Hepatocyte (in vitro differentiated cells): ENCODE measurements at regions not wholly inside any gene's neighbourhood (a gene's known extent, or its start where the extent isn't known, plus 50 kb on each side); places are given as distances from the start of the nearest gene placed in this dataset.

Source experiments
- EZH2 ChIP-seq: fragments of 200-600 bp; sonication (generic); IDR thresholded peaks from 2 replicates; pipeline ENCODE4 v1.6.1; 2016; ENCODE audit warnings: antibody characterized with exemption, mild to moderate bottlenecking, borderline replicate concordance
- TF ChIP-seq, protein P1 (sequence below): fragments of 200-600 bp; sonication (generic); IDR thresholded peaks from 2 replicates; pipeline ENCODE4 v1.5.1; 2016; ENCODE audit warnings: antibody characterized with exemption, mild to moderate bottlenecking; ENCODE audit not compliant: poor library complexity

DNA sequence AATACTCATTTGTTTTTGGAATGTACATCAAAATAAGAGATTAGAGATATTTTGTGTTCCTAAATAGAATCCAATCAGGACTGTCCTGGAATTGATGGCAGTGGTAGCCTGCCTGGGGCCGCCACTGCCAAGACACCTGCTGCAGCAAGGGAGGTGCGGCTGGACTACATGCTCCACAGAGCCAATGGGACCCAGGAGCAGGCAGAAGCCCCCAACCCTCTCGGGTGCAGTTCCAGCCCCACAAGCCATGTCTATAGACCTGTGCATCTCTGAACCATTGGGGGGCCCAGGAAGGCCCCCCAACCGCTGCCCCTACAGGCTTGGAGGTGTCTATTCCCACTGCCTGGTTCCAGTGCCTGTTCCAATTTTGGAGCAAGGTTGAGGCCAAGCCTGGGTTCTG is 1524.3 kb downstream of the PCDH18 start:
- TF ChIP-seq, protein P1, sequence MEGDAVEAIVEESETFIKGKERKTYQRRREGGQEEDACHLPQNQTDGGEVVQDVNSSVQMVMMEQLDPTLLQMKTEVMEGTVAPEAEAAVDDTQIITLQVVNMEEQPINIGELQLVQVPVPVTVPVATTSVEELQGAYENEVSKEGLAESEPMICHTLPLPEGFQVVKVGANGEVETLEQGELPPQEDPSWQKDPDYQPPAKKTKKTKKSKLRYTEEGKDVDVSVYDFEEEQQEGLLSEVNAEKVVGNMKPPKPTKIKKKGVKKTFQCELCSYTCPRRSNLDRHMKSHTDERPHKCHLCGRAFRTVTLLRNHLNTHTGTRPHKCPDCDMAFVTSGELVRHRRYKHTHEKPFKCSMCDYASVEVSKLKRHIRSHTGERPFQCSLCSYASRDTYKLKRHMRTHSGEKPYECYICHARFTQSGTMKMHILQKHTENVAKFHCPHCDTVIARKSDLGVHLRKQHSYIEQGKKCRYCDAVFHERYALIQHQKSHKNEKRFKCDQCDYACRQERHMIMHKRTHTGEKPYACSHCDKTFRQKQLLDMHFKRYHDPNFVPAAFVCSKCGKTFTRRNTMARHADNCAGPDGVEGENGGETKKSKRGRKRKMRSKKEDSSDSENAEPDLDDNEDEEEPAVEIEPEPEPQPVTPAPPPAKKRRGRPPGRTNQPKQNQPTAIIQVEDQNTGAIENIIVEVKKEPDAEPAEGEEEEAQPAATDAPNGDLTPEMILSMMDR: no peak
- TF ChIP-seq EZH2: no peak
